ENCODE measurements at regions not wholly inside any gene's neighbourhood (a gene's known extent, or its start where the extent isn't known, plus 50 kb on each side); places are given as distances from the start of the nearest gene placed in this dataset.

DNA sequence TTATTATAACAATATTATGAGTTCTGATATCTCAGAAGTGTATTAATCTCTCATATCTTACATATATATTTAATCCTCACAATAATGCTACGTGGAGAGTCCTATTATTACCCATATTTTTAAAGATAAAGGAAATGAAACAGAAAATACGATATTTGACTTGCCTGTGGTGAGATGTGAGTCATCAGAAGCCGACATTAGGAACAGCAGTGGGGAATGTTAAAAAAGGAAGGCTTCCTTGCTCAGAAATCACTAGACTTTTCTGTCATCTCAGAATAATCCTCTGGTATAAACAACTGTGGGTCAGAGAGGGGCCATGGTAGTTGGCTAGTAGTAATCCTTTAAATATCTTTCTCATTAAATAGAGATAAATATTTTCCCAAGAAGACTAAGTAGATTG, 402.3 kb upstream of the PCDH15 start:
- Histone ChIP-seq H3K36me3 (ENCODE audit: insufficient read depth, low read length) (no peaks in the 10 kb centered on the region), H3F3A (ENCODE audit: insufficient read depth, low read length, poor library complexity, severe bottlenecking) (no peaks in the 10 kb centered on the region), H3K9me3 (ENCODE audit: low read length) (no peaks in the 10 kb centered on the region), H3K27ac (ENCODE audit: low read length) (no peak overlapping the region), H3K9ac (ENCODE audit: low read length) (no peak overlapping the region), H3K79me2 (replicated peaks; ENCODE audit: insufficient read depth, low read length) (no peaks in the 10 kb centered on the region), H3K4me2 (ENCODE audit: low read length) (no peak overlapping the region), H4K20me1 (ENCODE audit: insufficient read depth) (no peaks in the 10 kb centered on the region), H3K27me3 (ENCODE audit: insufficient read depth, low read depth, low read length) (no peaks in the 10 kb centered on the region), H2AFZ (ENCODE audit: low read depth, low read length) (no peak overlapping the region), H3K9me2 (ENCODE audit: insufficient read depth, low read length) (no peaks in the 10 kb centered on the region), H3K4me3 (ENCODE audit: low read length) (no peak overlapping the region)
- TF ChIP-seq, protein P1, sequence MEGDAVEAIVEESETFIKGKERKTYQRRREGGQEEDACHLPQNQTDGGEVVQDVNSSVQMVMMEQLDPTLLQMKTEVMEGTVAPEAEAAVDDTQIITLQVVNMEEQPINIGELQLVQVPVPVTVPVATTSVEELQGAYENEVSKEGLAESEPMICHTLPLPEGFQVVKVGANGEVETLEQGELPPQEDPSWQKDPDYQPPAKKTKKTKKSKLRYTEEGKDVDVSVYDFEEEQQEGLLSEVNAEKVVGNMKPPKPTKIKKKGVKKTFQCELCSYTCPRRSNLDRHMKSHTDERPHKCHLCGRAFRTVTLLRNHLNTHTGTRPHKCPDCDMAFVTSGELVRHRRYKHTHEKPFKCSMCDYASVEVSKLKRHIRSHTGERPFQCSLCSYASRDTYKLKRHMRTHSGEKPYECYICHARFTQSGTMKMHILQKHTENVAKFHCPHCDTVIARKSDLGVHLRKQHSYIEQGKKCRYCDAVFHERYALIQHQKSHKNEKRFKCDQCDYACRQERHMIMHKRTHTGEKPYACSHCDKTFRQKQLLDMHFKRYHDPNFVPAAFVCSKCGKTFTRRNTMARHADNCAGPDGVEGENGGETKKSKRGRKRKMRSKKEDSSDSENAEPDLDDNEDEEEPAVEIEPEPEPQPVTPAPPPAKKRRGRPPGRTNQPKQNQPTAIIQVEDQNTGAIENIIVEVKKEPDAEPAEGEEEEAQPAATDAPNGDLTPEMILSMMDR (IDR thresholded peaks at IDR 0.05; ENCODE audit: poor library complexity, severe bottlenecking) = no peak
- TF ChIP-seq EZH2 (IDR thresholded peaks at IDR 0.05; ENCODE audit: borderline replicate concordance, insufficient read depth, low read length, poor library complexity, severe bottlenecking) (no peak), RAD21 (conservative IDR thresholded peaks at IDR 0.05) (no peak), POLR2AphosphoS5 (IDR thresholded peaks at IDR 0.05) (no peak), MXI1 (conservative IDR thresholded peaks at IDR 0.05; ENCODE audit: poor library complexity, severe bottlenecking) (no peak), SMC3 (conservative IDR thresholded peaks at IDR 0.05; ENCODE audit: poor library complexity) (no peak), EP300 (conservative IDR thresholded peaks at IDR 0.05; ENCODE audit: poor library complexity, severe bottlenecking) (no peak), TAF1 (IDR thresholded peaks at IDR 0.05; ENCODE audit: low read depth) (no peak)
- TF ChIP-seq, protein P2, sequence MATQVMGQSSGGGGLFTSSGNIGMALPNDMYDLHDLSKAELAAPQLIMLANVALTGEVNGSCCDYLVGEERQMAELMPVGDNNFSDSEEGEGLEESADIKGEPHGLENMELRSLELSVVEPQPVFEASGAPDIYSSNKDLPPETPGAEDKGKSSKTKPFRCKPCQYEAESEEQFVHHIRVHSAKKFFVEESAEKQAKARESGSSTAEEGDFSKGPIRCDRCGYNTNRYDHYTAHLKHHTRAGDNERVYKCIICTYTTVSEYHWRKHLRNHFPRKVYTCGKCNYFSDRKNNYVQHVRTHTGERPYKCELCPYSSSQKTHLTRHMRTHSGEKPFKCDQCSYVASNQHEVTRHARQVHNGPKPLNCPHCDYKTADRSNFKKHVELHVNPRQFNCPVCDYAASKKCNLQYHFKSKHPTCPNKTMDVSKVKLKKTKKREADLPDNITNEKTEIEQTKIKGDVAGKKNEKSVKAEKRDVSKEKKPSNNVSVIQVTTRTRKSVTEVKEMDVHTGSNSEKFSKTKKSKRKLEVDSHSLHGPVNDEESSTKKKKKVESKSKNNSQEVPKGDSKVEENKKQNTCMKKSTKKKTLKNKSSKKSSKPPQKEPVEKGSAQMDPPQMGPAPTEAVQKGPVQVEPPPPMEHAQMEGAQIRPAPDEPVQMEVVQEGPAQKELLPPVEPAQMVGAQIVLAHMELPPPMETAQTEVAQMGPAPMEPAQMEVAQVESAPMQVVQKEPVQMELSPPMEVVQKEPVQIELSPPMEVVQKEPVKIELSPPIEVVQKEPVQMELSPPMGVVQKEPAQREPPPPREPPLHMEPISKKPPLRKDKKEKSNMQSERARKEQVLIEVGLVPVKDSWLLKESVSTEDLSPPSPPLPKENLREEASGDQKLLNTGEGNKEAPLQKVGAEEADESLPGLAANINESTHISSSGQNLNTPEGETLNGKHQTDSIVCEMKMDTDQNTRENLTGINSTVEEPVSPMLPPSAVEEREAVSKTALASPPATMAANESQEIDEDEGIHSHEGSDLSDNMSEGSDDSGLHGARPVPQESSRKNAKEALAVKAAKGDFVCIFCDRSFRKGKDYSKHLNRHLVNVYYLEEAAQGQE (IDR thresholded peaks at IDR 0.05; ENCODE audit: borderline replicate concordance) = no peak

DNA sequence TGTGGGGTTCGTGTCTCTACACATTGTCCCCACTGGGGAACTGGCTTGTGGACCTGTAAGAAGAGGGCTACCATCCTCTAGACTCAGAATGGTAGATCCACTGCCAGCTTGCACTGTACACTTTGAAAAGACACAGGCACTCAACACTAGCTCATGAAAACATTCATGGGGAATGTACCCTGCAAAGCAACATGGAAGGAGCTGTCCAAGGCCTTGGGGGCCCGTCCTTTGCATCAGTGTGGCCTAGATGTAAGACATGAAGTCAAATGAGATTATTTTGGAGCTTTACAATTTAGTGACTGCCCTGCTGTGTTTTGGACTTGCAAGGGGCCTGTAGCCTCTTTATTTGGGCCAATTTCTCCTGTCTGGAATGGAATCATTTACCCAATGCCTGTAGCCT, 399.0 kb upstream of the PCDH15 start:
- H3K9me3 ChIP-seq (ENCODE audit: low read length) = no peaks in the 10 kb centered on the region

More for the DNA sequence above, 399.0 kb upstream of the PCDH15 start:
- Histone ChIP-seq H3K4me3 (ENCODE audit: low read length) (no peak overlapping the region), H2AFZ (ENCODE audit: low read depth, low read length) (no peak overlapping the region), H3K4me2 (ENCODE audit: low read length) (no peak overlapping the region), H3K9me2 (ENCODE audit: insufficient read depth, low read length) (no peaks in the 10 kb centered on the region), H3K27ac (ENCODE audit: low read length) (no peak overlapping the region), H4K20me1 (ENCODE audit: insufficient read depth) (no peaks in the 10 kb centered on the region), H3K9ac (ENCODE audit: low read length) (no peak overlapping the region), H3F3A (ENCODE audit: insufficient read depth, low read length, poor library complexity, severe bottlenecking) (no peaks in the 10 kb centered on the region), H3K27me3 (ENCODE audit: insufficient read depth, low read depth, low read length) (no peaks in the 10 kb centered on the region), H3K79me2 (replicated peaks; ENCODE audit: insufficient read depth, low read length) (no peaks in the 10 kb centered on the region), H3K36me3 (ENCODE audit: insufficient read depth, low read length) (no peaks in the 10 kb centered on the region)
- no peak for TF ChIP-seq SMC3 (conservative IDR thresholded peaks at IDR 0.05; ENCODE audit: poor library complexity)
- no peak for TF ChIP-seq RAD21 (conservative IDR thresholded peaks at IDR 0.05)
- no peak for TF ChIP-seq MXI1 (conservative IDR thresholded peaks at IDR 0.05; ENCODE audit: poor library complexity, severe bottlenecking)
- no peak for TF ChIP-seq TAF1 (IDR thresholded peaks at IDR 0.05; ENCODE audit: low read depth)
- TF ChIP-seq POLR2AphosphoS5 (IDR thresholded peaks at IDR 0.05) = no peak

All from neural cell (in vitro differentiated cells).